ENCODE measurements at regions not wholly inside any gene's neighbourhood (a gene's known extent, or its start where the extent isn't known, plus 50 kb on each side); places are given as distances from the start of the nearest gene placed in this dataset.

DNA sequence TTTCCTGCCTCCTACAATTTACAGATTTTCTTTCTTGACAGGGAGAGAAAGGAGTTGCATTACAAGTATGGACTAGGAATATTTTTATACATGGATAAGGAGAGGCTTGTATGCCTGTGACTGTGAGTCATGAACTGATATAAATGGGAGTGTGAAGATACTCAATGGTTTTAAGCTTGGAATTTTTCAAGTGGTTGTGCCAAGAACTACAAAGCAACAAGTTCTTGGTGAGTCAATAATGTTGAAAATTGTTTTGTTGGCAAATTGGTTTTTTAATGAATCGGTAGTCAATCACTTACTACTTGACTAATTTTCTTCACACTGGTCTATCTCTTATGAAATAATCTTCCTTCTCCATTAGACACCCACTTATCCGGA lies 58.9 kb upstream of the HMGA2 start:
- CTCF ChIA-PET: no interaction called here
- no peak overlapping the region for H3K4me3 Mint-ChIP-seq
- ATAC-seq: no peak
- H3K36me3 Mint-ChIP-seq: no peaks in the 10 kb centered on the region
- H3K9me3 Mint-ChIP-seq (ENCODE audit: low read depth): no peaks in the 10 kb centered on the region
- no peaks in the 10 kb centered on the region for H3K4me1 Mint-ChIP-seq
- no peaks in the 10 kb centered on the region for H3K27me3 Mint-ChIP-seq
- no peak overlapping the region for H3K27ac Mint-ChIP-seq
- DNase-seq: no peak

DNA sequence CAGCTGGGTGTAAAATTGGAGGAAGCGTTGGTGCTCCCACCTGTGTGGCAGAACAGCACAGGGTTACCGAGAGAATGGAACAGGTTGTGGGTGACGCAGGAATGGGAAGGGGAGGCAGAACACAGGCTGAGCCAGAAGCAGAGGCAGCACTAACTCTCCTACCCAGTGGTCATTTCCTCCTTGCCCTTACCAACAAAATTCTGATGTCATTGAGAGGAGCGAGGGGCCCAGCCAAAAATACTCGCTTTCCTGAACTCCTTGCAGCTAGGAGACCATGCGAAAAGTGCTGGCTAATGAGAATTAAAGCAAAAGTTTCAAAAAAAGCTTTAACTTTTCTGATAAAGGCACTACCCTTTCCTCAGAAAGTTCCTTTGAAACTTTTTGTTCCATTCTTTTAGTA lies 54.4 kb upstream of the HMGA2 start:
- no peaks in the 10 kb centered on the region for H3K4me1 Mint-ChIP-seq
- no peaks in the 10 kb centered on the region for H3K27me3 Mint-ChIP-seq
- H3K27ac Mint-ChIP-seq: no peak overlapping the region
- ATAC-seq (no peak), DNase-seq (no peak)
- CTCF ChIA-PET: no interaction called here
- no peaks in the 10 kb centered on the region for H3K36me3 Mint-ChIP-seq
- H3K9me3 Mint-ChIP-seq (ENCODE audit: low read depth): no peaks in the 10 kb centered on the region
- H3K4me3 Mint-ChIP-seq: no peak overlapping the region

Data from activated CD8-positive, alpha-beta memory T cell treated with anti-CD3 and anti-CD28 coated beads, Interleukin-2, amount 10 ng/mL, durations not matched to agents 7 days and 5 days (primary cell).